Vagina (tissue), 2 donors: ENCODE measurements at regions not wholly inside any gene's neighbourhood (a gene's known extent, or its start where the extent isn't known, plus 50 kb on each side); places are given as distances from the start of the nearest gene placed in this dataset.
"Not testable (repeated sequence)": the region's sequence is repeated elsewhere in the genome, so short reads cannot be mapped to it uniquely, and the experiment has no call there.

Source experiments
- DNase-seq, 2 donors: peaks; one replicate each; pipeline ENCODE4 v3.0.0-alpha.2; 2017; ENCODE audit errors: extremely low spot score in 2 of 2
- H3K27ac ChIP-seq: fragments of 200-600 bp; sonication (generic); one replicate; pipeline ENCODE4 v1.5.1; 2019
- H3K27me3 ChIP-seq: fragments of 200-600 bp; sonication (generic); one replicate; pipeline ENCODE4 v1.5.1; 2019
- H3K36me3 ChIP-seq, 2 donors: fragments of 200-600 bp; sonication (generic); one replicate each; pipeline ENCODE4 v1.5.1; 2017 to 2019
- H3K4me1 ChIP-seq: fragments of 200-600 bp; sonication (generic); one replicate; pipeline ENCODE4 v1.5.1; 2019
- H3K4me3 ChIP-seq, 2 donors: fragments of 200-600 bp; sonication (generic); 1 replicate in 1 of 2; 2 replicates in 1 of 2; pipeline ENCODE4 v1.5.1; 2016 to 2019
- H3K9me3 ChIP-seq: fragments of 200-600 bp; sonication (generic); one replicate; pipeline ENCODE4 v1.5.1; 2019
- CTCF ChIP-seq, 3 experiments: fragments of 450-650 bp in 2 of 3; fragments of 200-600 bp in 1 of 3; sonication (generic) in 1 of 3; IDR thresholded peaks; one replicate each; pipeline ENCODE4 v1.5.1; 2017 to 2019; ENCODE audit warnings: antibody characterized with exemption in 3 of 3, mild to moderate bottlenecking in 2 of 3, moderate library complexity in 2 of 3
- POLR2A ChIP-seq, 2 donors: fragments of 450-650 bp; IDR thresholded peaks; one replicate each; pipeline ENCODE4 v1.6.1; 2017; ENCODE audit warnings: antibody characterized with exemption in 2 of 2, mild to moderate bottlenecking in 2 of 2, moderate library complexity in 2 of 2
- POLR2AphosphoS5 ChIP-seq, 2 donors: sonication (generic); formaldehyde crosslinking; IDR thresholded peaks; one replicate each; pipeline ENCODE4 v1.9.0; 2017; ENCODE audit warnings: antibody characterized with exemption in 2 of 2, mild to moderate bottlenecking in 2 of 2, low read depth in 1 of 2; ENCODE audit not compliant: insufficient read depth in 1 of 2
- intact Hi-C: fragments of 100-400 bp; cut with DNase I; formaldehyde crosslinking; loops from one replicate; pipeline ENCODE4 v1.15.1; 2023

- H3K4me1 ChIP-seq = no peaks in the 10 kb centered on the region
- no peak overlapping the region for H3K4me3 ChIP-seq
- TF ChIP-seq CTCF (IDR thresholded peaks at IDR 0.05) = no peak
- no peak for TF ChIP-seq POLR2AphosphoS5 (IDR thresholded peaks at IDR 0.05; ENCODE audit: insufficient read depth in 1 of 2, low read depth in 1 of 2)
- TF ChIP-seq POLR2A (IDR thresholded peaks at IDR 0.05) = no peak
- no peaks in the 10 kb centered on the region for H3K36me3 ChIP-seq
- H3K9me3 ChIP-seq = no peaks in the 10 kb centered on the region
- no peak for DNase-seq
- H3K27me3 ChIP-seq = no peaks in the 10 kb centered on the region
- H3K27ac ChIP-seq = no peak overlapping the region
- intact Hi-C loops = no loop called here
Measured at GRCh38 chr2:180823546-180824141, 156.8 kb upstream of the UBE2E3 start.

GRCh38 chr2:180819106-180819505, 161.3 kb upstream of the UBE2E3 start:
- Histone ChIP-seq H3K27ac (no peak overlapping the region), H3K4me3 (no peak overlapping the region), H3K27me3 (no peaks in the 10 kb centered on the region), H3K4me1 (no peaks in the 10 kb centered on the region), H3K9me3 (no peaks in the 10 kb centered on the region), H3K36me3 (no peaks in the 10 kb centered on the region)
- intact Hi-C loops = no loop called here
- no peak for TF ChIP-seq POLR2AphosphoS5 (IDR thresholded peaks at IDR 0.05; ENCODE audit: insufficient read depth in 1 of 2, low read depth in 1 of 2)
- TF ChIP-seq CTCF (IDR thresholded peaks at IDR 0.05) = no peak
- no peak for TF ChIP-seq POLR2A (IDR thresholded peaks at IDR 0.05)
- no peak for DNase-seq

GRCh38 chr2:180818700-180819099, 161.7 kb upstream of the UBE2E3 start:
- H3K9me3 ChIP-seq, H3K36me3 ChIP-seq, H3K4me1 ChIP-seq, H3K27me3 ChIP-seq, DNase-seq, H3K4me3 ChIP-seq, H3K27ac ChIP-seq, intact Hi-C loops: not testable (repeated sequence)

- Histone ChIP-seq H3K27ac (no peak overlapping the region), H3K4me3 (no peak overlapping the region), H3K36me3 (no peaks in the 10 kb centered on the region), H3K4me1 (no peaks in the 10 kb centered on the region), H3K27me3 (no peaks in the 10 kb centered on the region), H3K9me3 (no peaks in the 10 kb centered on the region)
- no peak for TF ChIP-seq POLR2AphosphoS5 (IDR thresholded peaks at IDR 0.05; ENCODE audit: insufficient read depth in 1 of 2, low read depth in 1 of 2)
- TF ChIP-seq CTCF (IDR thresholded peaks at IDR 0.05) = no peak
- DNase-seq = no peak
- intact Hi-C loops = no loop called here
Measured at GRCh38 chr2:180799141-180799540, 181.3 kb upstream of the UBE2E3 start.

- H3K36me3 ChIP-seq = no peaks in the 10 kb centered on the region
- H3K4me1 ChIP-seq = no peaks in the 10 kb centered on the region
- no peak overlapping the region for H3K27ac ChIP-seq
- TF ChIP-seq POLR2AphosphoS5 (IDR thresholded peaks at IDR 0.05; ENCODE audit: insufficient read depth in 1 of 2, low read depth in 1 of 2) (no peak), POLR2A (IDR thresholded peaks at IDR 0.05) (no peak), CTCF (IDR thresholded peaks at IDR 0.05) (no peak)
- no peak for DNase-seq
- H3K4me3 ChIP-seq = no peak overlapping the region
- intact Hi-C loops = no loop called here
- no peaks in the 10 kb centered on the region for H3K9me3 ChIP-seq
- no peaks in the 10 kb centered on the region for H3K27me3 ChIP-seq
Measured at GRCh38 chr2:180790891-180791290, 189.5 kb upstream of the UBE2E3 start.
